Spleen (tissue), 11 donors: ENCODE measurements at regions not wholly inside any gene's neighbourhood (a gene's known extent, or its start where the extent isn't known, plus 50 kb on each side); places are given as distances from the start of the nearest gene placed in this dataset.

ENCODE experiments used
- DNase-seq: peaks from one replicate; pipeline ENCODE4 v3.0.0-alpha.2; 2020
- H3K27ac ChIP-seq, 8 donors: fragments of 200-600 bp; sonication (generic) in 7 of 8; 1 replicate in 4 of 8; 2 replicates in 4 of 8; pipeline versions ENCODE4 v1.5.0 to v1.8.0; 2016 to 2021; ENCODE audit warnings: inconsistent platforms in 4 of 8, mild to moderate bottlenecking in 4 of 8, moderate library complexity in 1 of 8
- H3K27me3 ChIP-seq, 7 donors: fragments of 200-600 bp; sonication (generic) in 6 of 7; replicated peaks in 1 of 7; 1 replicate in 4 of 7; 2 replicates in 3 of 7; pipeline versions ENCODE4 v1.5.0 to v1.8.0; 2016 to 2021; ENCODE audit warnings: inconsistent platforms in 3 of 7, mild to moderate bottlenecking in 1 of 7
- H3K36me3 ChIP-seq, 6 donors: fragments of 200-600 bp; sonication (generic) in 5 of 6; 1 replicate in 4 of 6; 2 replicates in 2 of 6; pipeline versions ENCODE4 v1.5.0 to v1.8.0; 2016 to 2021; ENCODE audit warnings: inconsistent platforms in 2 of 6
- H3K4me1 ChIP-seq, 6 donors: fragments of 200-600 bp; sonication (generic) in 5 of 6; 1 replicate in 3 of 6; 2 replicates in 3 of 6; pipeline versions ENCODE4 v1.5.0 to v1.8.0; 2016 to 2021; ENCODE audit warnings: inconsistent platforms in 3 of 6
- H3K4me3 ChIP-seq, 8 donors: fragments of 200-600 bp; sonication (generic) in 7 of 8; 1 replicate in 4 of 8; 2 replicates in 4 of 8; pipeline versions ENCODE4 v1.5.0 to v1.8.0; 2016 to 2021; ENCODE audit warnings: inconsistent platforms in 4 of 8, mild to moderate bottlenecking in 4 of 8, moderate library complexity in 2 of 8
- H3K9me3 ChIP-seq, 8 donors: fragments of 200-600 bp; sonication (generic) in 7 of 8; 1 replicate in 4 of 8; 2 replicates in 4 of 8; pipeline versions ENCODE4 v1.5.0 to v1.8.0; 2016 to 2021; ENCODE audit warnings: inconsistent platforms in 4 of 8
- CTCF ChIP-seq, 11 experiments: fragments of 200-600 bp in 7 of 11; fragments of 450-650 bp in 4 of 11; sonication (generic) in 4 of 11; IDR thresholded peaks in 8 of 11; conservative IDR thresholded peaks in 3 of 11; 1 replicate in 7 of 11; 2 replicates in 4 of 11; pipeline versions ENCODE4 v1.4.0 to v1.8.0; 2016 to 2021; ENCODE audit warnings: antibody characterized with exemption in 11 of 11, inconsistent platforms in 4 of 11, mild to moderate bottlenecking in 1 of 11
- POLR2A ChIP-seq, 3 donors: fragments of 450-650 bp; IDR thresholded peaks; one replicate each; pipeline ENCODE4 v1.5.1; 2017; ENCODE audit warnings: antibody characterized with exemption in 3 of 3, mild to moderate bottlenecking in 1 of 3
- POLR2AphosphoS5 ChIP-seq, 3 donors: sonication (generic); formaldehyde crosslinking; IDR thresholded peaks; one replicate each; pipeline ENCODE4 v1.5.1; 2017; ENCODE audit warnings: antibody characterized with exemption in 3 of 3
- WGBS, 5 donors: extraction: QIAGEN DNeasy Blood & Tissue Kit in 3 of 5; methylation state at CpG; one replicate each; pipeline versions ENCODE4 v1.1.5 to v1.1.7; 2013 to 2018; 5-methylcytosine and 5-hydroxymethylcytosine counted together
- intact Hi-C: fragments of 100-400 bp; cut with DNase I; formaldehyde crosslinking; loops from one replicate; pipeline ENCODE4 v1.15.0; 2023; ENCODE audit warnings: low total_unique reads
- donor health status: healthy with polysubstance abuse.
- donor health status: DM: no; HTN: no; CAD: no; lungs with moderate emphysema.
- donor health status: DM: no; HTN: no; CAD: no.
- donor health status: Bipolar disorder and iron deficiency.
- donor health status: healthy.
- donor health status: DM: no; HTN: no; CAD: no.
- donor health status: DM: yes; HTN: yes; CAD: no.

- 66 to 78% (median 68%) methylated on average over 1 of the region's 1 CpG for WGBS, 5 donors
- Histone ChIP-seq H3K27me3 (no peaks in the 10 kb centered on the region), H3K4me1 (no peaks in the 10 kb centered on the region), H3K27ac (no peak overlapping the region), H3K9me3 (no peaks in the 10 kb centered on the region), H3K36me3 (no peaks in the 10 kb centered on the region), H3K4me3 (no peak overlapping the region)
- DNase-seq = no peak
- TF ChIP-seq POLR2AphosphoS5 (IDR thresholded peaks at IDR 0.05) (no peak), POLR2A (IDR thresholded peaks at IDR 0.05) (no peak), CTCF (IDR thresholded peaks at IDR 0.05 in 8 of 11, conservative IDR thresholded peaks at IDR 0.05 in 3 of 11) (no peak)
- intact Hi-C loops = no loop called here
Measured at GRCh38 chr1:208939537-208940085, 643.9 kb upstream of the CAMK1G start.

- no peak for DNase-seq
- no peak overlapping the region for H3K4me3 ChIP-seq
- no peaks in the 10 kb centered on the region for H3K27me3 ChIP-seq
- H3K36me3 ChIP-seq = no peaks in the 10 kb centered on the region
- peak overlapping the region in 2 of 8 donors; percentile 1 to 4 for H3K27ac ChIP-seq
- TF ChIP-seq POLR2A (IDR thresholded peaks at IDR 0.05) (no peak), CTCF (IDR thresholded peaks at IDR 0.05 in 8 of 11, conservative IDR thresholded peaks at IDR 0.05 in 3 of 11) (no peak), POLR2AphosphoS5 (IDR thresholded peaks at IDR 0.05) (no peak)
- WGBS, 5 donors = 76 to 93% (median 89%) methylated on average over 1 of the region's 1 CpG
- intact Hi-C loops = no loop called here
- no peaks in the 10 kb centered on the region for H3K9me3 ChIP-seq
- H3K4me1 ChIP-seq = no peaks in the 10 kb centered on the region
Measured at GRCh38 chr1:208942394-208943130, 641.0 kb upstream of the CAMK1G start.

GRCh38 chr1:208943291-208943690 is 640.2 kb upstream of the CAMK1G start:
- no peak for DNase-seq
- Histone ChIP-seq H3K36me3 (no peaks in the 10 kb centered on the region), H3K9me3 (no peaks in the 10 kb centered on the region), H3K4me1 (no peaks in the 10 kb centered on the region), H3K4me3 (no peak overlapping the region), H3K27ac (no peak overlapping the region), H3K27me3 (no peaks in the 10 kb centered on the region)
- intact Hi-C loops = no loop called here
- WGBS, 5 donors = 90 to 97% (median 92%) methylated on average over 5 of the region's 5 CpGs
- TF ChIP-seq POLR2AphosphoS5 (IDR thresholded peaks at IDR 0.05) = no peak
- TF ChIP-seq CTCF (IDR thresholded peaks at IDR 0.05 in 8 of 11, conservative IDR thresholded peaks at IDR 0.05 in 3 of 11) = no peak
- TF ChIP-seq POLR2A (IDR thresholded peaks at IDR 0.05) = no peak

GRCh38 chr1:208944981-208945451 is 638.5 kb upstream of the CAMK1G start:
- H3K4me3 ChIP-seq = no peak overlapping the region
- no peaks in the 10 kb centered on the region for H3K27me3 ChIP-seq
- WGBS, 5 donors = 0 to 9% (median 1%) methylated on average over 2 of the region's 2 CpGs
- H3K36me3 ChIP-seq = no peaks in the 10 kb centered on the region
- no peak for DNase-seq
- intact Hi-C loops = no loop called here
- H3K9me3 ChIP-seq = no peaks in the 10 kb centered on the region
- H3K27ac ChIP-seq = peak overlapping the region in 7 of 8 donors; percentile 45 to 65 (median 56)
- no peaks in the 10 kb centered on the region for H3K4me1 ChIP-seq
- TF ChIP-seq CTCF (IDR thresholded peaks at IDR 0.05 in 8 of 11, conservative IDR thresholded peaks at IDR 0.05 in 3 of 11) = no peak
- TF ChIP-seq POLR2AphosphoS5 (IDR thresholded peaks at IDR 0.05) = no peak
- no peak for TF ChIP-seq POLR2A (IDR thresholded peaks at IDR 0.05)
